Lower leg skin (tissue), 3 donors: ENCODE measurements at regions not wholly inside any gene's neighbourhood (a gene's known extent, or its start where the extent isn't known, plus 50 kb on each side); places are given as distances from the start of the nearest gene placed in this dataset.

ENCODE experiments used
- CTCF ChIP-seq, 3 donors: fragments of 450-650 bp; IDR thresholded peaks; one replicate each; pipeline ENCODE4 v1.5.1; 2016; ENCODE audit warnings: antibody characterized with exemption in 3 of 3, mild to moderate bottlenecking in 3 of 3, moderate library complexity in 2 of 3
- POLR2A ChIP-seq, 2 donors: fragments of 450-650 bp; IDR thresholded peaks; one replicate each; pipeline ENCODE4 v1.6.1; 2016 to 2017; ENCODE audit warnings: antibody characterized with exemption in 2 of 2, mild to moderate bottlenecking in 1 of 2, moderate library complexity in 1 of 2

GRCh38 chr1:214952648-214953047 lies 129.9 kb upstream of the KCNK2 start:
- no peak for TF ChIP-seq CTCF (IDR thresholded peaks at IDR 0.05)
- TF ChIP-seq POLR2A (IDR thresholded peaks at IDR 0.05) = no peak
